Fibroblast of mammary gland (primary cell): ENCODE measurements at regions not wholly inside any gene's neighbourhood (a gene's known extent, or its start where the extent isn't known, plus 50 kb on each side); places are given as distances from the start of the nearest gene placed in this dataset.

ENCODE experiments used
- DNase-seq: peaks from one replicate; pipeline ENCODE4 v3.0.0-alpha.2; 2010; ENCODE audit warnings: low read depth
- H3K4me3 ChIP-seq: 2 replicates; pipeline ENCODE4 v1.5.1; 2011; ENCODE audit warnings: low read depth, mild to moderate bottlenecking, low read length, moderate library complexity; ENCODE audit not compliant: control insufficient read depth
- TF ChIP-seq, protein P1 (sequence below): conservative IDR thresholded peaks from 2 replicates; pipeline ENCODE4 v1.5.1; 2011; ENCODE audit warnings: low read depth, low read length, inconsistent platforms; ENCODE audit not compliant: control insufficient read depth, insufficient read depth

DNA sequence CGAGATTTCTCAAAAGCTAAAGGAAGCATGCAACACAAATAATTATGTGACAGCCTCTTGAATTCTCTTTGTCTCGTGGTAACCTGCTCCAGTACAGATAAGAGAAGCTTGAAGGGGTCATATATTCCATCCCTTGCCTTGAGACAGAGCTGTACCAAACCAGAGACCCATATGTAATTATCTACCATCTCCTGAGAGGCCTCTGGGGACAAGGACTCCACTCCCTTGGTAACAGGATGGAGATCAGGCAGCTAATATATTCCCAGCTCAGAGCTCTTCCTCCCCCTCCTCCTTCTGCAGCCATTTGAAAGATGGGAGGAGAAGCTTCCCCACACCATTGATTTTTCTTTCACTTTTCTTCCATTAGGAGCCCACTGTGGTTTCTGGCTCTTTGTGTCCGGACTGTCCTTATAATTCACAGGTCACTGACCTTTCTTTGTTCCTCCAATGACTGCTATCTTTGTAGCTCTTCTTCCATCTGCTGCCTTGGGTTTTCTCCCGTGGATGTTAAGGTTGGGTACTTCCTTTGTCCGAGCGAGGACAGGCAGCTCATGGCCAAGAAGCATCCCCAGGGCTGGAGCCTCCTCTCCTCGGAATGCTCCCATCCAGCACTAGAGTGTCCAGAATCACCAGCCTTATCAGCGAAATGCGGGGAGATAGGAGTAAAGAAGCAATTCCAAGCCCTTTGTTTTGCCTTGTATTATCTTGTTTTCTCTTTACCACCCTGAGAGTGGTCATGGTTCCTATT, 51.4 kb upstream of the CALM2 start:
- no peak overlapping the region for H3K4me3 ChIP-seq
- DNase-seq = no peak
- TF ChIP-seq, protein P1, sequence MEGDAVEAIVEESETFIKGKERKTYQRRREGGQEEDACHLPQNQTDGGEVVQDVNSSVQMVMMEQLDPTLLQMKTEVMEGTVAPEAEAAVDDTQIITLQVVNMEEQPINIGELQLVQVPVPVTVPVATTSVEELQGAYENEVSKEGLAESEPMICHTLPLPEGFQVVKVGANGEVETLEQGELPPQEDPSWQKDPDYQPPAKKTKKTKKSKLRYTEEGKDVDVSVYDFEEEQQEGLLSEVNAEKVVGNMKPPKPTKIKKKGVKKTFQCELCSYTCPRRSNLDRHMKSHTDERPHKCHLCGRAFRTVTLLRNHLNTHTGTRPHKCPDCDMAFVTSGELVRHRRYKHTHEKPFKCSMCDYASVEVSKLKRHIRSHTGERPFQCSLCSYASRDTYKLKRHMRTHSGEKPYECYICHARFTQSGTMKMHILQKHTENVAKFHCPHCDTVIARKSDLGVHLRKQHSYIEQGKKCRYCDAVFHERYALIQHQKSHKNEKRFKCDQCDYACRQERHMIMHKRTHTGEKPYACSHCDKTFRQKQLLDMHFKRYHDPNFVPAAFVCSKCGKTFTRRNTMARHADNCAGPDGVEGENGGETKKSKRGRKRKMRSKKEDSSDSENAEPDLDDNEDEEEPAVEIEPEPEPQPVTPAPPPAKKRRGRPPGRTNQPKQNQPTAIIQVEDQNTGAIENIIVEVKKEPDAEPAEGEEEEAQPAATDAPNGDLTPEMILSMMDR = no peak

DNA sequence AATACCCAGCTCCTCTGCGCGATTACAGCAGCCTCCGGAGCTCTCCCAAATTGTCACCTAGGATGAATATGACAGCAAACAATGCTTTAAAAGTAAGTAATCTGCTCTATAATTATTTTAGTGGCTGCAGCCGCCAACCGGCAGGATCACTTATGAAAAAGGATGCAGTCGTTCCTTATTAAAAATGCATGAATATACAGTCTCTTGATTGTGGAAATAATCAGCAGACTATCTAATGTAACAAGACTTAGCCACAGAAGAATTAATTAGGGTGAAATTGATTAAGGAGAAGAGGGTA, 50.6 kb upstream of the CALM2 start:
- DNase-seq = no peak
- TF ChIP-seq, protein P1 = no peak
- no peak overlapping the region for H3K4me3 ChIP-seq

DNA sequence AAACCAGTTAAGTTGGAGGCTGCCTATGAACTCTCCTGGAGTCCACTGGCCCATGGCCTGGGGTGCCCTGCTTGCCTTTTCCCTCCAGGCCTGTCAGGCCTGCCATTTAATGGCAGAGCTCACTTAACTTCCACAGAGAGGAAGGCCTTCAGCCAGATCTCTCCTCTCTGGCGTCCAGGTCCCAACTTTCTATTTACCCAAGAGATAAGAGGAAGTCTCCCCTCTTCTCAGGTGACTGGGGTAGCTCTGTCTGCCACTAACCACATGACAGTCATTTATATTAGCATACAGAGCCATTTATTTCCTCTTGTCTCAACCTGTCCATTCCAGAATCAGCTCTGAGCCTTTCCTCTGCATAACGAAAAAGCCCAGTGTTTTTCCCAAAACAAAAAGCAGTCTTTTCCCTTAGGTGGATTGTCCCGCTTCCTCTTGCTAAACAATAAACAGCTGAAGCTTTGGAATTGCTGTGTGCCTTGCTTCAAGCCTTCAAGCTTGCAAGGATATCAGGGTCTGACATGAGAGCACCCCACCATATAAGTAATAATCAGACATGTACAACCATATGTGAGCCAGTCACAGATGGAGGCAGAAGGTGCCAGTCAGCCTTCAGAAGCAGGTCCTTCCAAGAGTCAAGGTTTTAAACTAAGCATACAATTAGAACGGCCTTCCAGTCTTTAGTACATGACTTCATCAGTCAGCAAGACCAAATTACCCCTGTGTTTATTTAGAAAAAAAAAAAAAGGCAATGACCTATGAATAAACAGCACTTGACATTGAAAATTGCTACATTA, 50.0 kb upstream of the CALM2 start:
- TF ChIP-seq, protein P1 = no peak
- H3K4me3 ChIP-seq = no peak overlapping the region
- no peak for DNase-seq
